ENCODE measurements at regions not wholly inside any gene's neighbourhood (a gene's known extent, or its start where the extent isn't known, plus 50 kb on each side); places are given as distances from the start of the nearest gene placed in this dataset.

- TF ChIP-seq FOS (IDR thresholded peaks at IDR 0.05; ENCODE audit: borderline replicate concordance, insufficient read depth, low read length) (no peak), POLR2AphosphoS5 (IDR thresholded peaks at IDR 0.05; ENCODE audit: insufficient read depth, low read depth, low read length) (no peak), EZH2 (IDR thresholded peaks at IDR 0.05; ENCODE audit: borderline replicate concordance, low read depth, low read length, severe bottlenecking) (no peak), POLR2A (IDR thresholded peaks at IDR 0.05; ENCODE audit: low read depth, low read length) (no peak), JUN (IDR thresholded peaks at IDR 0.05; ENCODE audit: borderline replicate concordance, insufficient read depth, insufficient read length, low read depth) (no peak), MYC (IDR thresholded peaks at IDR 0.05; ENCODE audit: low read depth, low read length) (no peak)
- TF ChIP-seq, protein P1, sequence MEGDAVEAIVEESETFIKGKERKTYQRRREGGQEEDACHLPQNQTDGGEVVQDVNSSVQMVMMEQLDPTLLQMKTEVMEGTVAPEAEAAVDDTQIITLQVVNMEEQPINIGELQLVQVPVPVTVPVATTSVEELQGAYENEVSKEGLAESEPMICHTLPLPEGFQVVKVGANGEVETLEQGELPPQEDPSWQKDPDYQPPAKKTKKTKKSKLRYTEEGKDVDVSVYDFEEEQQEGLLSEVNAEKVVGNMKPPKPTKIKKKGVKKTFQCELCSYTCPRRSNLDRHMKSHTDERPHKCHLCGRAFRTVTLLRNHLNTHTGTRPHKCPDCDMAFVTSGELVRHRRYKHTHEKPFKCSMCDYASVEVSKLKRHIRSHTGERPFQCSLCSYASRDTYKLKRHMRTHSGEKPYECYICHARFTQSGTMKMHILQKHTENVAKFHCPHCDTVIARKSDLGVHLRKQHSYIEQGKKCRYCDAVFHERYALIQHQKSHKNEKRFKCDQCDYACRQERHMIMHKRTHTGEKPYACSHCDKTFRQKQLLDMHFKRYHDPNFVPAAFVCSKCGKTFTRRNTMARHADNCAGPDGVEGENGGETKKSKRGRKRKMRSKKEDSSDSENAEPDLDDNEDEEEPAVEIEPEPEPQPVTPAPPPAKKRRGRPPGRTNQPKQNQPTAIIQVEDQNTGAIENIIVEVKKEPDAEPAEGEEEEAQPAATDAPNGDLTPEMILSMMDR (IDR thresholded peaks at IDR 0.05; ENCODE audit: extremely low read depth in 1 of 2, insufficient read depth in 1 of 2, low read depth in 1 of 2, low read length in 2 of 2), result no peak
- TF ChIP-seq, protein P2, sequence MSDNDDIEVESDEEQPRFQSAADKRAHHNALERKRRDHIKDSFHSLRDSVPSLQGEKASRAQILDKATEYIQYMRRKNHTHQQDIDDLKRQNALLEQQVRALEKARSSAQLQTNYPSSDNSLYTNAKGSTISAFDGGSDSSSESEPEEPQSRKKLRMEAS (IDR thresholded peaks at IDR 0.05; ENCODE audit: insufficient read depth, insufficient read length), result no peak
These were observed 83.1 kb upstream of the STAC start for GRCh38 chr3:36297195-36297594.
